ENCODE measurements at regions not wholly inside any gene's neighbourhood (a gene's known extent, or its start where the extent isn't known, plus 50 kb on each side); places are given as distances from the start of the nearest gene placed in this dataset.

DNA sequence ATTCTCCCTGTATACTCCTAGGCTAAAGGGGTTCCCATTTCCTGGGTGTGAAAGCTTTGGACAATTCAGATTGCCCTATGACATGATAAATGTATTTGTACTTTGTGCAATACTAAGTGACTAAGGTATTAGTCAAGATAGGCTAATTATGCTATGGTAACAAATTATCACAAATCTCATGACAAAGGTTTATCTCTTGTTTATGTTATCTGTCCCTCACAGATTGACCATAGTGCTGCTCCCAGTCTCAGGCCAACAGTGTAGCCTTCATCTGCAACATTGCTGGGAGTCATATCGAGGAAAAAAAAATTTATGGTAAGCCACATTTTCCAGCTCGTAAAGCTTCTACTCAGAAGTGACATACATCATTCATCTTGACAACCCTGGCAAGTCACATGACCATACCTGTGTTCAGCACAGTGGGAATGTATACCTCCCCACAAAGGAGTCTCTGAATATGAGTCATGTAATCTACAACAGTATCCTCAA lies 346.2 kb downstream of the IGSF11 start:
- intact Hi-C loops (cut with DNase I) = no loop called here
- Histone ChIP-seq H3K27ac (no peak overlapping the region), H3K36me3 (no peaks in the 10 kb centered on the region), H3K4me3 (no peak overlapping the region), H3K27me3 (replicated peaks; ENCODE audit: insufficient read depth) (no peaks in the 10 kb centered on the region), H3K4me1 (replicated peaks) (no peaks in the 10 kb centered on the region), H3K9me3 (no peaks in the 10 kb centered on the region)
- DNase-seq (ENCODE audit: low spot score) = no peak
- no peak for TF ChIP-seq POLR2AphosphoS5 (IDR thresholded peaks at IDR 0.05)
- no peak for TF ChIP-seq POLR2A (IDR thresholded peaks at IDR 0.05)
- TF ChIP-seq, protein P1, sequence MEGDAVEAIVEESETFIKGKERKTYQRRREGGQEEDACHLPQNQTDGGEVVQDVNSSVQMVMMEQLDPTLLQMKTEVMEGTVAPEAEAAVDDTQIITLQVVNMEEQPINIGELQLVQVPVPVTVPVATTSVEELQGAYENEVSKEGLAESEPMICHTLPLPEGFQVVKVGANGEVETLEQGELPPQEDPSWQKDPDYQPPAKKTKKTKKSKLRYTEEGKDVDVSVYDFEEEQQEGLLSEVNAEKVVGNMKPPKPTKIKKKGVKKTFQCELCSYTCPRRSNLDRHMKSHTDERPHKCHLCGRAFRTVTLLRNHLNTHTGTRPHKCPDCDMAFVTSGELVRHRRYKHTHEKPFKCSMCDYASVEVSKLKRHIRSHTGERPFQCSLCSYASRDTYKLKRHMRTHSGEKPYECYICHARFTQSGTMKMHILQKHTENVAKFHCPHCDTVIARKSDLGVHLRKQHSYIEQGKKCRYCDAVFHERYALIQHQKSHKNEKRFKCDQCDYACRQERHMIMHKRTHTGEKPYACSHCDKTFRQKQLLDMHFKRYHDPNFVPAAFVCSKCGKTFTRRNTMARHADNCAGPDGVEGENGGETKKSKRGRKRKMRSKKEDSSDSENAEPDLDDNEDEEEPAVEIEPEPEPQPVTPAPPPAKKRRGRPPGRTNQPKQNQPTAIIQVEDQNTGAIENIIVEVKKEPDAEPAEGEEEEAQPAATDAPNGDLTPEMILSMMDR (IDR thresholded peaks at IDR 0.05) = no peak
- 57% methylated on average over 2 of the region's 2 CpGs for WGBS

DNA sequence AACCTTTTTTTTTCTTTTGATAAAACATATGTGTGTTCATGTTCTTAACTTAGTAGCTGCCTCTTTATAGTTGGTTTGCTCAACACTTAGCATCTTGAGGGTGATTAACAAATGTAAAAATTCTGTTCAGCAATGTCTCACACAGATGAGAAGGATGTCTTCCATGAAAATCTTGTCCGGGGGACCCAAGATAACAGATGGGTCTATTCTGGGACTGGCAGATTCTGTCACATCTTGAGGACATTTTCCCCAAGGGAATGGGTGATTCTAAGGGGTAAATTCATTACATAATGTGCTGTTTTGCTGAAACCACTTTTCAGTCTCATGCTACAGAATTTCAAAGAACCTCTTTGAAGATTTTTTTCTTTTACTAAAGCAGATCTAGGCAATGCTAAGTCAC lies 342.2 kb downstream of the IGSF11 start:
- Histone ChIP-seq H3K9me3 (no peaks in the 10 kb centered on the region), H3K36me3 (no peaks in the 10 kb centered on the region), H3K27me3 (replicated peaks; ENCODE audit: insufficient read depth) (no peaks in the 10 kb centered on the region), H3K27ac (no peak overlapping the region), H3K4me3 (no peak overlapping the region), H3K4me1 (replicated peaks) (no peaks in the 10 kb centered on the region)
- no peak for DNase-seq (ENCODE audit: low spot score)
- intact Hi-C loops (cut with DNase I) = no loop called here
- TF ChIP-seq, protein P1 (IDR thresholded peaks at IDR 0.05) = no peak
- TF ChIP-seq POLR2A (IDR thresholded peaks at IDR 0.05) (no peak), POLR2AphosphoS5 (IDR thresholded peaks at IDR 0.05) (no peak)
- 86% methylated on average over 1 of the region's 1 CpG for WGBS

DNA sequence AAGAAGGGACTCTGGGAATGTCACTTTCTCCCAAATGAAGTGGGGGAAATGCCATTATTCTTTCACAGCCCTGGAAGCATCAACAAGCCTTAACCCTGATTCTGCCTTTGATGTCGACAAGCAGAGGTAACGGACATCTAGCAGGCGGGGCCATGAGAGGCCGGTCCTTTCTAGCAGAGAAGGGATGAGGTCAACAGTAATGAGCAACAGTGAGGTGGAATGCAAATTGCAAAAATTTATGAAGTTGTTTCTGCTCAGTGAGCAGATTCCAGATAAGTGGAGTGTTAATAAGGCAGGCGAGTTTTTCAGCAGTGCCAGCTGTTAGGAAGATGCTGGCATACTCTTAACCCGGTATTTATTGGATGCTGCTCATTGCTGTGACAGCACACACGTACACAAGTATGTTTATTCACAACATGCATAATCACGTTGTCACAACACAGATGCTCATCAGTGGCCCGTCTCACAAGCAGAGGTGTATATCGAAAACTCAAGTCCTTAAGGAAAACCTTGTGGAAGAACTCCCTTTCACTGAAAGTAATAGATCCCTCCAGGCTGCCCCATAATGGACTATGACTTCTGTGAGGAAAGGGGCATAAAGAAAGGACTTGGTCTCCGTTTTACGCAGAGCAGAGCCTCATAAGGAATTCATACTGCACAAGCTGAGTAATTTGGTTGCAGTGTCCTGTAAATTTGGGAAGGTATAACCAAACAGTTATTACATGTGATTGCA lies 329.0 kb downstream of the IGSF11 start:
- Histone ChIP-seq H3K27ac (no peak overlapping the region), H3K36me3 (no peaks in the 10 kb centered on the region), H3K4me3 (no peak overlapping the region), H3K27me3 (replicated peaks; ENCODE audit: insufficient read depth) (no peaks in the 10 kb centered on the region), H3K4me1 (replicated peaks) (no peaks in the 10 kb centered on the region), H3K9me3 (no peaks in the 10 kb centered on the region)
- intact Hi-C loops (cut with DNase I) = no loop called here
- WGBS = 67% methylated on average over 12 of the region's 12 CpGs
- DNase-seq (ENCODE audit: low spot score) = no peak
- no peak for TF ChIP-seq POLR2A (IDR thresholded peaks at IDR 0.05)
- TF ChIP-seq, protein P1 (IDR thresholded peaks at IDR 0.05) = no peak
- no peak for TF ChIP-seq POLR2AphosphoS5 (IDR thresholded peaks at IDR 0.05)

DNA sequence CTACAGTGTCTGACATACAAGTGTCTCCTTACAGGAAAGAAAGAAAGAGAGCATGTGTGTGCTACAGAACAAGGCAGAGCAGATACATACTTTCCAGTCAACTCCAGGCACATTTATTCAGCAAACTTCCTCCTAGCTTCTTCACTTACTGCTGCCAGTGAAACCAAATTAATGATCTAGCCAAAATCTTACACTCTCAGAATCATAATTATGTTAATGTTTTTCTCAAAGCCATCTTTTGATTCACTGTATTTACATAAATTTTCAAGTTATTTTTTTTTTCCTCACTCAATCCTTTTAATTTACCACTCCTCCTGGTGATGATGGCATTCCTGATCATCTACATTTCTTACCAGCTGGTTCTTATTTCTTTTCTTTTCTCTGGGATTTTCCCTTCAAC lies 326.7 kb downstream of the IGSF11 start:
- H3K4me1 ChIP-seq (replicated peaks) = no peaks in the 10 kb centered on the region
- no peak for DNase-seq (ENCODE audit: low spot score)
- H3K27me3 ChIP-seq (replicated peaks; ENCODE audit: insufficient read depth) = no peaks in the 10 kb centered on the region
- intact Hi-C loops (cut with DNase I) = no loop called here
- H3K27ac ChIP-seq = no peak overlapping the region
- H3K9me3 ChIP-seq = no peaks in the 10 kb centered on the region
- TF ChIP-seq, protein P1 (IDR thresholded peaks at IDR 0.05) = no peak
- TF ChIP-seq POLR2AphosphoS5 (IDR thresholded peaks at IDR 0.05) (no peak), POLR2A (IDR thresholded peaks at IDR 0.05) (no peak)
- H3K36me3 ChIP-seq = no peaks in the 10 kb centered on the region
- H3K4me3 ChIP-seq = no peak overlapping the region

DNA sequence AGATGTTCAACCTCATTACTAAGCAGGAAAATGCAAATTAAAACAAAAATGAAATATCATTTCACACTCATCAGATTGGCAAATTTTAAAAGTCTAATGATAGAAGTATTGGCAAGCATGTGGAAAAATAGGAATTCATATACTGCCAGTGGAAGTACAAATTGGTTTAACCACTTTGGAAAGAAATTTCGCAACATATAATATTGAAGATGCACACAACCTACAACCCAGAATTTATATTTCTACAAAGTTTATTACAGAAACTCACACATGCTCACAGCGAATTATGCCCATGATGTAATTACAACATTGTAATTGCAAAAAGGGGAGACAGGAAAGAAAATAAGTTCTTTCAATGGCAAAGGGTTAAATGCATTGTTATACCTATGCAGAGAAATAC lies 324.1 kb downstream of the IGSF11 start:
- no peaks in the 10 kb centered on the region for H3K9me3 ChIP-seq
- WGBS = 92% methylated on average over 2 of the region's 2 CpGs
- H3K4me1 ChIP-seq (replicated peaks) = no peaks in the 10 kb centered on the region
- no peak for DNase-seq (ENCODE audit: low spot score)
- H3K4me3 ChIP-seq = no peak overlapping the region
- TF ChIP-seq, protein P1 (IDR thresholded peaks at IDR 0.05) = no peak
- TF ChIP-seq POLR2A (IDR thresholded peaks at IDR 0.05) = no peak
- no peak for TF ChIP-seq POLR2AphosphoS5 (IDR thresholded peaks at IDR 0.05)
- no peaks in the 10 kb centered on the region for H3K27me3 ChIP-seq (replicated peaks; ENCODE audit: insufficient read depth)
- H3K36me3 ChIP-seq = no peaks in the 10 kb centered on the region
- intact Hi-C loops (cut with DNase I) = no loop called here
- no peak overlapping the region for H3K27ac ChIP-seq

Data from prostate gland (tissue), 2 donors.